ENCODE measurements at regions not wholly inside any gene's neighbourhood (a gene's known extent, or its start where the extent isn't known, plus 50 kb on each side); places are given as distances from the start of the nearest gene placed in this dataset.

DNA sequence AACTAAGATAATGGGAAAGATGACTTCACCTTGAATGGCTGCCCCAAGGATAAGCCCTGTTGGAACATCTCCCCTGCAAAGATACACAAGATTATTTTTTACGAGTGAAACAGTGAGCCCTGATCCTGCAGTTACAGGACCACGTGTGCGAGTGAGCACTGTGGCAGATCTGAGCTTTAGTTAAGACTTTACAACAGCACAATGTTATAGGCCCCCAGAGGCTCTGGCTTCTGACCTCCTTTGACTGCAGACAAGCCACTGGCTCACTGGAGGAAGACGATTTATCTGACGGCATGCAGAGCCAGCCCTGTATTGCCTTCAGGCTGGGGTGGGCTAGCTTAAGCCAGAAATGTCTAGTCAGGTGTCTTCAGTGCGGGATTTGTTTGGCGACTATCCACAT is 174.4 kb downstream of the ARRDC4 start:
- TF ChIP-seq, protein P1, sequence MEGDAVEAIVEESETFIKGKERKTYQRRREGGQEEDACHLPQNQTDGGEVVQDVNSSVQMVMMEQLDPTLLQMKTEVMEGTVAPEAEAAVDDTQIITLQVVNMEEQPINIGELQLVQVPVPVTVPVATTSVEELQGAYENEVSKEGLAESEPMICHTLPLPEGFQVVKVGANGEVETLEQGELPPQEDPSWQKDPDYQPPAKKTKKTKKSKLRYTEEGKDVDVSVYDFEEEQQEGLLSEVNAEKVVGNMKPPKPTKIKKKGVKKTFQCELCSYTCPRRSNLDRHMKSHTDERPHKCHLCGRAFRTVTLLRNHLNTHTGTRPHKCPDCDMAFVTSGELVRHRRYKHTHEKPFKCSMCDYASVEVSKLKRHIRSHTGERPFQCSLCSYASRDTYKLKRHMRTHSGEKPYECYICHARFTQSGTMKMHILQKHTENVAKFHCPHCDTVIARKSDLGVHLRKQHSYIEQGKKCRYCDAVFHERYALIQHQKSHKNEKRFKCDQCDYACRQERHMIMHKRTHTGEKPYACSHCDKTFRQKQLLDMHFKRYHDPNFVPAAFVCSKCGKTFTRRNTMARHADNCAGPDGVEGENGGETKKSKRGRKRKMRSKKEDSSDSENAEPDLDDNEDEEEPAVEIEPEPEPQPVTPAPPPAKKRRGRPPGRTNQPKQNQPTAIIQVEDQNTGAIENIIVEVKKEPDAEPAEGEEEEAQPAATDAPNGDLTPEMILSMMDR (IDR thresholded peaks at IDR 0.05 in 8 of 11, conservative IDR thresholded peaks at IDR 0.05 in 3 of 11) = no peak
- TF ChIP-seq POLR2A (IDR thresholded peaks at IDR 0.05) (no peak), POLR2AphosphoS5 (IDR thresholded peaks at IDR 0.05) (no peak)

Measured in spleen (tissue), 7 donors.